RWPE2 (cell line): ENCODE measurements at regions not wholly inside any gene's neighbourhood (a gene's known extent, or its start where the extent isn't known, plus 50 kb on each side); places are given as distances from the start of the nearest gene placed in this dataset.
"Not testable (repeated sequence)": the region's sequence is repeated elsewhere in the genome, so short reads cannot be mapped to it uniquely, and the experiment has no call there.

ENCODE experiments used
- ATAC-seq: fragments of 200-7000 bp; cut with Tn5 transposase; 3 replicates; pipeline ENCODE4 v1.9.1; 2021; ENCODE audit warnings: low read depth
- DNase-seq: peaks from one replicate; pipeline ENCODE4 v3.0.0-alpha.2; 2020; ENCODE audit warnings: low spot score
- H3K27ac ChIP-seq: fragments of 450-650 bp; 2 replicates; pipeline ENCODE4 v1.5.1; 2017; ENCODE audit warnings: mild to moderate bottlenecking; ENCODE audit not compliant: poor library complexity, severe bottlenecking
- H3K27me3 ChIP-seq: fragments of 250-450 bp; sonication (Bioruptor Pico); 2 replicates; pipeline ENCODE4 v1.5.1; 2021; ENCODE audit warnings: mild to moderate bottlenecking, moderate library complexity; ENCODE audit not compliant: insufficient read depth, poor library complexity, severe bottlenecking
- H3K36me3 ChIP-seq: fragments of 250-450 bp; sonication (Bioruptor Pico); 2 replicates; pipeline ENCODE4 v1.5.1; 2020; ENCODE audit warnings: low read depth, mild to moderate bottlenecking, moderate library complexity
- H3K4me1 ChIP-seq: fragments of 250-450 bp; sonication (Bioruptor Pico); 2 replicates; pipeline ENCODE4 v1.5.1; 2021; ENCODE audit warnings: mild to moderate bottlenecking, moderate library complexity; ENCODE audit not compliant: insufficient read depth, poor library complexity, severe bottlenecking
- H3K4me3 ChIP-seq: fragments of 250-450 bp; sonication (Bioruptor Pico); 2 replicates; pipeline ENCODE4 v1.5.1; 2021; ENCODE audit warnings: mild to moderate bottlenecking, moderate library complexity; ENCODE audit not compliant: severe bottlenecking
- H3K9me3 ChIP-seq: fragments of 250-450 bp; sonication (Bioruptor Pico); 2 replicates; pipeline ENCODE4 v1.5.1; 2021; ENCODE audit warnings: mild to moderate bottlenecking, moderate library complexity; ENCODE audit not compliant: severe bottlenecking
- TF ChIP-seq, protein P1 (sequence below): fragments of 450-650 bp; IDR thresholded peaks from one replicate; pipeline ENCODE4 v1.5.1; 2017; ENCODE audit warnings: mild to moderate bottlenecking, moderate library complexity; ENCODE audit not compliant: poor library complexity, severe bottlenecking

DNA sequence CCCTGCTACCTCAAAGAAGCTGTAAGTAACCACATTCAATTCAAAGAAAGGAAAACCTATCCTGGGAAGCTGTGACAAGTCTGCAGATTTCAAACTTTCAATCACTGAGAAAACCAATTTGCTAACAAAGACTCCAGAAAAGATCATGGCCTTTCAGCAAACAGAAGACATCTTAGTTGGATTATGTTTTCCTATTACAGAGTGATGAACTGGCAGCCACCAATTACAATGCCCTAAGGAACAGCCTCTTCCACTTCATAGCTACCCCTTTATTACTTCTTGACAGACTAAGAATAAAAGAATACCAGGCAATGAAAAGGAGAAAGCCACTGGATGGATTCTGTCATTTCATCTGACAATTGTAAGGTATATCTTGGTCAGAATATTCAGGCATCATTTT lies 128.2 kb upstream of the RASEF start:
- DNase-seq (no peak), ATAC-seq (no peak)
- Histone ChIP-seq H3K4me3 (no peak overlapping the region), H3K4me1 (no peaks in the 10 kb centered on the region), H3K9me3 (no peaks in the 10 kb centered on the region), H3K27me3 (no peaks in the 10 kb centered on the region), H3K27ac (no peak overlapping the region), H3K36me3 (no peaks in the 10 kb centered on the region)
- TF ChIP-seq, protein P1, sequence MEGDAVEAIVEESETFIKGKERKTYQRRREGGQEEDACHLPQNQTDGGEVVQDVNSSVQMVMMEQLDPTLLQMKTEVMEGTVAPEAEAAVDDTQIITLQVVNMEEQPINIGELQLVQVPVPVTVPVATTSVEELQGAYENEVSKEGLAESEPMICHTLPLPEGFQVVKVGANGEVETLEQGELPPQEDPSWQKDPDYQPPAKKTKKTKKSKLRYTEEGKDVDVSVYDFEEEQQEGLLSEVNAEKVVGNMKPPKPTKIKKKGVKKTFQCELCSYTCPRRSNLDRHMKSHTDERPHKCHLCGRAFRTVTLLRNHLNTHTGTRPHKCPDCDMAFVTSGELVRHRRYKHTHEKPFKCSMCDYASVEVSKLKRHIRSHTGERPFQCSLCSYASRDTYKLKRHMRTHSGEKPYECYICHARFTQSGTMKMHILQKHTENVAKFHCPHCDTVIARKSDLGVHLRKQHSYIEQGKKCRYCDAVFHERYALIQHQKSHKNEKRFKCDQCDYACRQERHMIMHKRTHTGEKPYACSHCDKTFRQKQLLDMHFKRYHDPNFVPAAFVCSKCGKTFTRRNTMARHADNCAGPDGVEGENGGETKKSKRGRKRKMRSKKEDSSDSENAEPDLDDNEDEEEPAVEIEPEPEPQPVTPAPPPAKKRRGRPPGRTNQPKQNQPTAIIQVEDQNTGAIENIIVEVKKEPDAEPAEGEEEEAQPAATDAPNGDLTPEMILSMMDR = no peak

DNA sequence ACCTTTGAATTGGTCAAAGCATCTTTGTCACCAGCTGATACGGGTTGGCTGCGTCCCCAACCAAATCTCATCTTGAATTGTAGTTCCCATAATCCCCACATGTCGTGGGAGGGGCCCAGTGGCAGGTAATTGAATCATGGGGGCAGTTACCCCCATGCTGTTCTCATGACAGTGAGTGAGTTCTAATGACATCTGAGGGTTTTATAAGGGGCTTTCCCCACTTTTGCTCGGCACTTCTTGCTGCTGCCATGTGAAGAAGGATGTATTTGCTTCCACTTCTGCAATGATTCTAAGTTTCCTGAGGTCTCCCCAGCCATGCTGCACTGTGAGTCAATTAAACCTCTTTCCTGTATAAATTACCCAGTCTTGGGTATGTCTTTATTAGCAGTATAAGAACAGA lies 126.1 kb upstream of the RASEF start:
- not testable (repeated sequence) for DNase-seq, H3K4me3 ChIP-seq, H3K27ac ChIP-seq, H3K9me3 ChIP-seq, ATAC-seq, H3K27me3 ChIP-seq, H3K36me3 ChIP-seq, H3K4me1 ChIP-seq

DNA sequence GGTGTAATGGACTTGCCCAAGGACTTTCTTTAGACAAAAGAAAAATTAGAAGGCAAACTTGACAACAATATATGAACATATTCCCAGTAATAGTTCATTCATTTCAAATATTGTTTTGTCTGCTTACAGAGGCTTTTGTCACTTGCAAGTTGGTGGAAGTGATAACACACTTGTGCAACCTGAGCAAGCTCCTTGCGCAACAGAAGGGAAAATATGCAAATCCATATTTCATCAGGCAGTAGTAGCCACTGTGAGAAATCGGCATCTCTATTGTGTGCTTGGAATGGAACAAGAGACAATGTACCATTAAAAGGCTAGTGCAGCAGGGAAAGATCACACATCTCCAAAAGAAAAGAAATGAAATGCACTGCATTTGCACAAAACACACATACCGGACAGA lies 125.3 kb upstream of the RASEF start:
- no peak overlapping the region for H3K4me3 ChIP-seq
- H3K4me1 ChIP-seq = no peaks in the 10 kb centered on the region
- no peaks in the 10 kb centered on the region for H3K9me3 ChIP-seq
- ATAC-seq (no peak), DNase-seq (no peak)
- no peaks in the 10 kb centered on the region for H3K27me3 ChIP-seq
- no peaks in the 10 kb centered on the region for H3K36me3 ChIP-seq
- TF ChIP-seq, protein P1 = no peak
- no peak overlapping the region for H3K27ac ChIP-seq

DNA sequence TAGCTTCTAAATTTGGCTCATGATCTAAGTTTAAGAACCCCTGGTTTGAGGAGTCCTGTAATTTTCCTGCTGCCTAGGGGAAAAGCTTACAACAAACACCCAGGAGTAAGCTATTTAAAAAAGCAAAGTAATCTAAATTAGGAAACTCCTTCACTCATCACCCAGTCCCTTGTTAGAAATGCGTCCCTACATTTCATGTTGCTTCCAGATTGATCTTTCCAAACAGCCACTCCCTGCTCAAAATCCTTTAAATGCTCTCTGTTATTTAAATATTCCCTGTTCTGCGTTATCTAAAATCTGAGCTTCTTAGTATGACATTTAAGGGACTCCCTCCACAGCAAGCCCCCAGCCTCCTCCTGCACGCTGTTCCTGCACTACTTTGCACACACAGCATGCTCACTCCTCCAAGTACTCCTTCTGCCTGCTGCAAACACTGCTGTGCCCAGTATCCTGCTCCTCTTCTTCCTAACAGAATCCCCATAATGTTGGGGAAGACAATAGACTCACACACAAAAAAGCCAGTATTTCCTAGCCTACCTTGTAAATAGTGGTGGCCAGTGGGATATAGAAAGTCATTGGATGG lies 123.3 kb upstream of the RASEF start:
- ATAC-seq (no peak), DNase-seq (no peak)
- no peaks in the 10 kb centered on the region for H3K4me1 ChIP-seq
- TF ChIP-seq, protein P1 = no peak
- no peaks in the 10 kb centered on the region for H3K36me3 ChIP-seq
- peaks cover 3% of the 10 kb centered on the region for H3K27me3 ChIP-seq
- no peaks in the 10 kb centered on the region for H3K9me3 ChIP-seq
- no peak overlapping the region for H3K4me3 ChIP-seq
- no peak overlapping the region for H3K27ac ChIP-seq

DNA sequence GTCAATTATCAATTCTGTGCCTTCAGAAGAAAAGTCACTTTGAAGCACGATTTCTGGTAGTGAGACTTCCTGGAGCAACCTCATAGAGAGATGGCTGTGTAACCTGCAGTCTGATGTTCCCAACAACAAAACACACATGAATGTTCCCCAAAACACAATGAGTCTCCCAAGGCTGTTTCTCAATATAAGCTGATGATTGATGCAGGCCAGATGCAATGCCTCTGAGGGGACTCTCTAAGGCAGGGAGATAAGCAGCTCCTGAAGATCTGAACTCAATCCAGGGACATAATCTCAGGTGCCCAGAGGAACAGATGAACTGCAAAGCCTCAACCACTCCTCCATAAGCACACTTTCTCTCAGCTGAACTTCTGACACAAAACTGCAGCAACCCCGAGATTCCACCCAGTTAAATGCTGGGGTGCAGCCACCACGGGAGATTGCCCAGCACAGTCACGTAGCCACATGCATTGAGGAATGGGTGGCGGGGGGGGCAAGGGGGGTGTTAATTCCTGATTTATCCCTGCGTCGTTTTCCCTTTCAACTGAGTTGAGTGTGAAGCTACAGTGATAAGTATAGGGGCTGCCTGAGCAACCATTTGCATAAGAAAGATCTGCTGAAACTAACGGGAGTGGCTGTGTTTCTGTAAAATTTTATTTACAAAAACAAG lies 122.7 kb upstream of the RASEF start:
- Histone ChIP-seq H3K27me3 (peaks cover 3% of the 10 kb centered on the region), H3K36me3 (no peaks in the 10 kb centered on the region), H3K9me3 (no peaks in the 10 kb centered on the region), H3K27ac (no peak overlapping the region), H3K4me3 (no peak overlapping the region), H3K4me1 (no peaks in the 10 kb centered on the region)
- DNase-seq (no peak), ATAC-seq (no peak)
- TF ChIP-seq, protein P1 = no peak
